ENCODE measurements at regions not wholly inside any gene's neighbourhood (a gene's known extent, or its start where the extent isn't known, plus 50 kb on each side); places are given as distances from the start of the nearest gene placed in this dataset.

GRCh38 chr19:30734669-30735068 is 362.5 kb downstream of the ZNF536 start (continued):
- TF ChIP-seq, protein P1, sequence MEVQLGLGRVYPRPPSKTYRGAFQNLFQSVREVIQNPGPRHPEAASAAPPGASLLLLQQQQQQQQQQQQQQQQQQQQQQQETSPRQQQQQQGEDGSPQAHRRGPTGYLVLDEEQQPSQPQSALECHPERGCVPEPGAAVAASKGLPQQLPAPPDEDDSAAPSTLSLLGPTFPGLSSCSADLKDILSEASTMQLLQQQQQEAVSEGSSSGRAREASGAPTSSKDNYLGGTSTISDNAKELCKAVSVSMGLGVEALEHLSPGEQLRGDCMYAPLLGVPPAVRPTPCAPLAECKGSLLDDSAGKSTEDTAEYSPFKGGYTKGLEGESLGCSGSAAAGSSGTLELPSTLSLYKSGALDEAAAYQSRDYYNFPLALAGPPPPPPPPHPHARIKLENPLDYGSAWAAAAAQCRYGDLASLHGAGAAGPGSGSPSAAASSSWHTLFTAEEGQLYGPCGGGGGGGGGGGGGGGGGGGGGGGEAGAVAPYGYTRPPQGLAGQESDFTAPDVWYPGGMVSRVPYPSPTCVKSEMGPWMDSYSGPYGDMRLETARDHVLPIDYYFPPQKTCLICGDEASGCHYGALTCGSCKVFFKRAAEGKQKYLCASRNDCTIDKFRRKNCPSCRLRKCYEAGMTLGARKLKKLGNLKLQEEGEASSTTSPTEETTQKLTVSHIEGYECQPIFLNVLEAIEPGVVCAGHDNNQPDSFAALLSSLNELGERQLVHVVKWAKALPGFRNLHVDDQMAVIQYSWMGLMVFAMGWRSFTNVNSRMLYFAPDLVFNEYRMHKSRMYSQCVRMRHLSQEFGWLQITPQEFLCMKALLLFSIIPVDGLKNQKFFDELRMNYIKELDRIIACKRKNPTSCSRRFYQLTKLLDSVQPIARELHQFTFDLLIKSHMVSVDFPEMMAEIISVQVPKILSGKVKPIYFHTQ (CRISPR knock-in tag; IDR thresholded peaks at IDR 0.05), result no peak
- TF ChIP-seq OVOL2 (CRISPR knock-in tag; IDR thresholded peaks at IDR 0.05; ENCODE audit: borderline replicate concordance) (no peak), E2F5 (CRISPR knock-in tag; IDR thresholded peaks at IDR 0.05) (no peak), ARID4B (CRISPR knock-in tag; IDR thresholded peaks at IDR 0.05; ENCODE audit: borderline replicate concordance) (no peak), TP53 (CRISPR knock-in tag; IDR thresholded peaks at IDR 0.05) (no peak)

GRCh38 chr19:30733826-30734550 is 361.8 kb downstream of the ZNF536 start:
- ChIA-PET POLR2A (no interaction called here), CTCF (interaction anchor here (0.7 to 1.5 kb wide), 4 partner anchors 51 to 161 kb away, joined by 3 to 4 read pairs (median 3); no protein-coding TSS in a partner anchor)
- ATAC-seq, result no peak
- DNase-seq (ENCODE audit: low spot score), result peak; percentile 21
- Mint-ChIP-seq H3K36me3 (no peaks in the 10 kb centered on the region), H3K27ac (no peak overlapping the region), H3K27me3 (ENCODE audit: low read depth) (no peaks in the 10 kb centered on the region), H3K9me3 (no peaks in the 10 kb centered on the region), H3K4me3 (no peak overlapping the region), H3K4me1 (peaks cover 7% of the 10 kb centered on the region)
- TF ChIP-seq IRF1 (CRISPR knock-in tag; IDR thresholded peaks at IDR 0.05) (no peak), NFE2L1 (CRISPR knock-in tag; IDR thresholded peaks at IDR 0.05) (no peak), MAX (CRISPR knock-in tag; IDR thresholded peaks at IDR 0.05) (no peak), ZNF671 (CRISPR knock-in tag; IDR thresholded peaks at IDR 0.05) (no peak), ZBTB21 (CRISPR knock-in tag; IDR thresholded peaks at IDR 0.05; ENCODE audit: borderline replicate concordance) (no peak), MYBL2 (CRISPR knock-in tag; IDR thresholded peaks at IDR 0.05) (no peak), ERG (CRISPR knock-in tag; IDR thresholded peaks at IDR 0.05) (no peak), NR1H2 (CRISPR knock-in tag; IDR thresholded peaks at IDR 0.05) (no peak), GTF2I (CRISPR knock-in tag; conservative IDR thresholded peaks at IDR 0.05) (no peak), ZNF121 (CRISPR knock-in tag; IDR thresholded peaks at IDR 0.05) (no peak), NFATC4 (CRISPR knock-in tag; IDR thresholded peaks at IDR 0.05) (no peak)
- TF ChIP-seq, protein P2, sequence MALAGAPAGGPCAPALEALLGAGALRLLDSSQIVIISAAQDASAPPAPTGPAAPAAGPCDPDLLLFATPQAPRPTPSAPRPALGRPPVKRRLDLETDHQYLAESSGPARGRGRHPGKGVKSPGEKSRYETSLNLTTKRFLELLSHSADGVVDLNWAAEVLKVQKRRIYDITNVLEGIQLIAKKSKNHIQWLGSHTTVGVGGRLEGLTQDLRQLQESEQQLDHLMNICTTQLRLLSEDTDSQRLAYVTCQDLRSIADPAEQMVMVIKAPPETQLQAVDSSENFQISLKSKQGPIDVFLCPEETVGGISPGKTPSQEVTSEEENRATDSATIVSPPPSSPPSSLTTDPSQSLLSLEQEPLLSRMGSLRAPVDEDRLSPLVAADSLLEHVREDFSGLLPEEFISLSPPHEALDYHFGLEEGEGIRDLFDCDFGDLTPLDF (CRISPR knock-in tag; IDR thresholded peaks at IDR 0.05), result no peak
- TF ChIP-seq, protein P1 (CRISPR knock-in tag; IDR thresholded peaks at IDR 0.05), result no peak
